ENCODE measurements at regions not wholly inside any gene's neighbourhood (a gene's known extent, or its start where the extent isn't known, plus 50 kb on each side); places are given as distances from the start of the nearest gene placed in this dataset.
"Not testable (repeated sequence)": the region's sequence is repeated elsewhere in the genome, so short reads cannot be mapped to it uniquely, and the experiment has no call there.

DNA sequence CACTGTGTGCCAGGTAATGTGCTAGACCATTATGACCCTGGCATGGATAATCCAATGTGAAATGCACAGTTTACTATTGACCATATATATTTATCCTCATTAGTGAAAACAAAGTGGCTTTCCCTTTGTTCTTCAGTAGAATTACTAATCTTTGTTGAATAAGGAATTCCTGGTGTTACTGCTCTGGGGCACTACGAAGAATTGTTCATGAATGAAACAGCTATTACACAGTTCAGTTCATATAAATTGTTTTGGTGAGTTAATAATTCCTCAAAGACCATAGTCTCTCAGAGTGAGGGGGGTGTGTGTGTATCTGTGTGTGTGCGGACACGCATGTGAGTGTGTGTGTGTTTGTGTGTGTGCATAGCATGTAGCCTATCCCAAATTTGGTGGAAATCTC is 668.0 kb upstream of the MBL2 start:
- CTCF ChIA-PET = no interaction called here
- TF ChIP-seq, protein P1, sequence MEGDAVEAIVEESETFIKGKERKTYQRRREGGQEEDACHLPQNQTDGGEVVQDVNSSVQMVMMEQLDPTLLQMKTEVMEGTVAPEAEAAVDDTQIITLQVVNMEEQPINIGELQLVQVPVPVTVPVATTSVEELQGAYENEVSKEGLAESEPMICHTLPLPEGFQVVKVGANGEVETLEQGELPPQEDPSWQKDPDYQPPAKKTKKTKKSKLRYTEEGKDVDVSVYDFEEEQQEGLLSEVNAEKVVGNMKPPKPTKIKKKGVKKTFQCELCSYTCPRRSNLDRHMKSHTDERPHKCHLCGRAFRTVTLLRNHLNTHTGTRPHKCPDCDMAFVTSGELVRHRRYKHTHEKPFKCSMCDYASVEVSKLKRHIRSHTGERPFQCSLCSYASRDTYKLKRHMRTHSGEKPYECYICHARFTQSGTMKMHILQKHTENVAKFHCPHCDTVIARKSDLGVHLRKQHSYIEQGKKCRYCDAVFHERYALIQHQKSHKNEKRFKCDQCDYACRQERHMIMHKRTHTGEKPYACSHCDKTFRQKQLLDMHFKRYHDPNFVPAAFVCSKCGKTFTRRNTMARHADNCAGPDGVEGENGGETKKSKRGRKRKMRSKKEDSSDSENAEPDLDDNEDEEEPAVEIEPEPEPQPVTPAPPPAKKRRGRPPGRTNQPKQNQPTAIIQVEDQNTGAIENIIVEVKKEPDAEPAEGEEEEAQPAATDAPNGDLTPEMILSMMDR (IDR thresholded peaks at IDR 0.05) = no peak
- Histone ChIP-seq H3K4me1 (ENCODE audit: insufficient read depth, low read length) (no peaks in the 10 kb centered on the region), H3K36me3 (ENCODE audit: insufficient read depth, low read length) (no peaks in the 10 kb centered on the region), H3K9me3 (ENCODE audit: control insufficient read depth in 1 of 2, insufficient read depth in 1 of 2, low read length in 2 of 2) (peaks cover 0 to 13% of the 10 kb centered on the region in 2 experiments), H3K4me3 (ENCODE audit: low read length) (no peak overlapping the region), H3K27ac (ENCODE audit: low read depth in 1 of 2, low read length in 2 of 2) (no peak overlapping the region), H3K27me3 (ENCODE audit: control insufficient read depth in 1 of 2, insufficient read depth in 2 of 2, low read length in 2 of 2) (no peaks in the 10 kb centered on the region)
- no peak for DNase-seq
- H3K9me3 Mint-ChIP-seq = peaks cover 12% of the 10 kb centered on the region
- H3K36me3 Mint-ChIP-seq (ENCODE audit: low read depth) = no peaks in the 10 kb centered on the region
- POLR2A ChIA-PET = no interaction called here
- no peak overlapping the region for H3K27ac Mint-ChIP-seq
- no peak overlapping the region for H3K4me3 Mint-ChIP-seq
- H3K27me3 Mint-ChIP-seq = no peaks in the 10 kb centered on the region
- intact Hi-C loops (cut with DNase I, micrococcal nuclease) = no loop called here
- ATAC-seq (ENCODE audit: poor library complexity) = no peak
- H3K4me1 Mint-ChIP-seq (ENCODE audit: low read depth) = no peaks in the 10 kb centered on the region

DNA sequence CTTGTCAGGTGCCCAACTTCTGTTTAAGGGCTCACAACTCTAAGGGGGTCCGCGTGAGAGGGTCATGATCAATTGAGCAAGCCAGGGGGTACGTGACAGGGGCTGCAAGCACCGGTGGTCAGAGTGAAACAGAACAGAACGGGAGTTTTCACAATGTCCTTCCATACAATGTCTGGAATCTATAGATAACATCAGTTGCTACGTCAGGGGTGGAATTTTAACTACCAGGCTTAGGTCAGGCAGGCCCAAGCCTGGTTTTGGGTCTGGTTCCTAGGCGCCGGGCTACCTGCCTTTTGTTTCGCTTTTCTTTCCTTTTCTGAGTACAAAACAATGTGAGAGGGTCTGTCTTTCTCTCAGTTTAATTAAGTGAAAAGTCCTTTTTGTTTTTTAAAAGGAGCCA is 666.5 kb upstream of the MBL2 start:
- ATAC-seq (ENCODE audit: poor library complexity); H3K36me3 ChIP-seq (ENCODE audit: insufficient read depth, low read length); H3K4me3 ChIP-seq (ENCODE audit: low read length); H3K4me1 Mint-ChIP-seq (ENCODE audit: low read depth); POLR2A ChIA-PET; H3K4me3 Mint-ChIP-seq; H3K27ac Mint-ChIP-seq; H3K27me3 Mint-ChIP-seq; CTCF ChIA-PET; intact Hi-C loops (cut with DNase I, micrococcal nuclease); DNase-seq; H3K36me3 Mint-ChIP-seq (ENCODE audit: low read depth); H3K27ac ChIP-seq (ENCODE audit: low read depth in 1 of 2, low read length in 2 of 2); H3K9me3 ChIP-seq (ENCODE audit: control insufficient read depth in 1 of 2, insufficient read depth in 1 of 2, low read length in 2 of 2); H3K27me3 ChIP-seq (ENCODE audit: control insufficient read depth in 1 of 2, insufficient read depth in 2 of 2, low read length in 2 of 2); H3K4me1 ChIP-seq (ENCODE audit: insufficient read depth, low read length): not testable (repeated sequence)
- peaks cover 12% of the 10 kb centered on the region for H3K9me3 Mint-ChIP-seq

DNA sequence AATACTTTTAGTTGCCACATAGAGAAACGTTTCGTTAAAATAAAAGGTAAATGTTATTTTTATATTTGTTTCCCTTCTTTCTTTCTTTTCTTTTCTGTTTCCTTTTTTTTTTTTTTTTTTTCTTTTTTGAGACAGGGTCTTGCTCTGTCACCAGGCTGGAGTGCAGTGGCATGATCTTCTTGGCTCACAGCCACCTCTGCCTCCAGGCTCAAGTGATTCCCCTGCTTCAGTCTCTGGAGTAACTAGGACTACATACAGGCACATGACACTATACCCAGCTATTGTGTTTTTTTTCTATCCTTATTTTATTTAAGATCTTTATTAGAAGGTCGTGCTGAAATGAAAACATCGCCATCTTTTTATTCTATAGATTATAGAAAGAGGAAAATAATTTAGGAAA is 661.8 kb upstream of the MBL2 start:
- H3K27ac Mint-ChIP-seq = no peak overlapping the region
- no peaks in the 10 kb centered on the region for H3K27me3 Mint-ChIP-seq
- TF ChIP-seq, protein P1 (IDR thresholded peaks at IDR 0.05) = no peak
- H3K9me3 ChIP-seq (ENCODE audit: control insufficient read depth in 1 of 2, insufficient read depth in 1 of 2, low read length in 2 of 2) = peaks cover 0 to 9% of the 10 kb centered on the region in 2 experiments
- intact Hi-C loops (cut with DNase I, micrococcal nuclease) = no loop called here
- no peaks in the 10 kb centered on the region for H3K27me3 ChIP-seq (ENCODE audit: control insufficient read depth in 1 of 2, insufficient read depth in 2 of 2, low read length in 2 of 2)
- H3K27ac ChIP-seq (ENCODE audit: low read depth in 1 of 2, low read length in 2 of 2) = no peak overlapping the region
- no peak overlapping the region for H3K4me3 Mint-ChIP-seq
- no peaks in the 10 kb centered on the region for H3K4me1 ChIP-seq (ENCODE audit: insufficient read depth, low read length)
- no peaks in the 10 kb centered on the region for H3K36me3 ChIP-seq (ENCODE audit: insufficient read depth, low read length)
- no peak overlapping the region for H3K4me3 ChIP-seq (ENCODE audit: low read length)
- H3K36me3 Mint-ChIP-seq (ENCODE audit: low read depth) = no peaks in the 10 kb centered on the region
- H3K4me1 Mint-ChIP-seq (ENCODE audit: low read depth) = no peaks in the 10 kb centered on the region
- ATAC-seq (ENCODE audit: poor library complexity) = no peak
- ChIA-PET POLR2A (no interaction called here), CTCF (no interaction called here)
- DNase-seq = no peak
- H3K9me3 Mint-ChIP-seq = peaks cover 9% of the 10 kb centered on the region

DNA sequence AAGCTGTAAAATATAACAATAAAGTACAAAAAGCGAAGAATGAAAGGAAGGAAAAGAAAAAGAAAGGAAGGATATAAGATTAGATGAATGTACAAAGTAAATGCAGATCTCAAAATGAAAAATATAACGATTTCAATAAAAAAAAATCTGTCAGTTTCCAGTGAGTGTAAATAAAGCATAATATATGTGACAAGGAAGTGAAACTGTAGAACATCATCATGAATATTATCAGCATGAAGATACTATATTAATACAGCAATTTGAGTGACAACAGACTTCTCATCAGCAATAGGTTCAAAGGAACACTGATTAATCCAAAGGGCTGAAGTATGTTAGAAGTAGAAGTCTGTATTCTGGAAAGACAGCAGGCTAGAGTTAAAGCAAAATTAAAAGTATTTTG is 659.5 kb upstream of the MBL2 start:
- Histone ChIP-seq H3K36me3 (ENCODE audit: insufficient read depth, low read length) (no peaks in the 10 kb centered on the region), H3K27ac (ENCODE audit: low read depth in 1 of 2, low read length in 2 of 2) (no peak overlapping the region), H3K4me3 (ENCODE audit: low read length) (no peak overlapping the region), H3K9me3 (ENCODE audit: control insufficient read depth in 1 of 2, insufficient read depth in 1 of 2, low read length in 2 of 2) (no peaks in the 10 kb centered on the region), H3K4me1 (ENCODE audit: insufficient read depth, low read length) (no peaks in the 10 kb centered on the region), H3K27me3 (ENCODE audit: control insufficient read depth in 1 of 2, insufficient read depth in 2 of 2, low read length in 2 of 2) (no peaks in the 10 kb centered on the region)
- Mint-ChIP-seq H3K4me3 (no peak overlapping the region), H3K36me3 (ENCODE audit: low read depth) (no peaks in the 10 kb centered on the region), H3K27ac (no peak overlapping the region), H3K27me3 (no peaks in the 10 kb centered on the region), H3K4me1 (ENCODE audit: low read depth) (no peaks in the 10 kb centered on the region), H3K9me3 (peaks cover 8% of the 10 kb centered on the region)
- ChIA-PET CTCF (no interaction called here), POLR2A (no interaction called here)
- DNase-seq = no peak
- intact Hi-C loops (cut with DNase I, micrococcal nuclease) = no loop called here
- TF ChIP-seq, protein P1 (IDR thresholded peaks at IDR 0.05) = no peak
- no peak for ATAC-seq (ENCODE audit: poor library complexity)
